Caco-2 (cell line): ENCODE measurements at regions not wholly inside any gene's neighbourhood (a gene's known extent, or its start where the extent isn't known, plus 50 kb on each side); places are given as distances from the start of the nearest gene placed in this dataset.

Experiments used
- BruUV-seq: library from RNA; stranded (reverse); fragments of 400-500 nt; replicated peaks from 2 replicates; lab custom pipeline; 2021; lab: Mats Ljungman, UMichigan
- CTCF ChIA-PET: fragments of 300-600 bp; sonication (Branson Sonifier 250); formaldehyde crosslinking; loops from one replicate; lab custom pipeline; 2022; ENCODE audit warnings: antibody characterized with exemption; lab: Charles Lee
- POLR2A ChIA-PET: fragments of 300-600 bp; sonication (Branson Sonifier 250); formaldehyde crosslinking; loops from one replicate; lab custom pipeline; 2022; ENCODE audit warnings: antibody characterized with exemption; lab: Charles Lee
- DNase-seq, 2 experiments: peaks; one replicate each; pipeline versions ENCODE4 v3.0.0 to v3.0.0-alpha.2; 2020 to 2022
- H3K27me3 ChIP-seq: replicated peaks from 2 replicates; pipeline ENCODE4 v1.6.0; 2011; ENCODE audit warnings: low read length; ENCODE audit not compliant: control insufficient read depth, insufficient read depth
- H3K36me3 ChIP-seq: 2 replicates; pipeline ENCODE4 v1.5.1; 2011; ENCODE audit warnings: low read length; ENCODE audit not compliant: control insufficient read depth, insufficient read depth
- H3K4me1 ChIP-seq: fragments of 250-450 bp; sonication (Bioruptor Pico); 2 replicates; pipeline ENCODE4 v1.5.1; 2020; ENCODE audit warnings: mild to moderate bottlenecking
- H3K4me3 ChIP-seq: 2 replicates; pipeline ENCODE4 v1.5.1; 2011; ENCODE audit warnings: low read depth, mild to moderate bottlenecking, control low read depth, low read length
- H3K9me3 ChIP-seq: fragments of 250-450 bp; sonication (Bioruptor Pico); 2 replicates; pipeline ENCODE4 v1.5.1; 2020; ENCODE audit warnings: mild to moderate bottlenecking, moderate library complexity
- H3K27ac Mint-ChIP-seq: one replicate; pipeline ENCODE4 v1.8.0; 2022; ENCODE audit warnings: mixed read lengths; ENCODE audit not compliant: unreplicated experiment
- H3K27me3 Mint-ChIP-seq: one replicate; pipeline ENCODE4 v1.8.0; 2022; ENCODE audit warnings: mixed read lengths; ENCODE audit not compliant: insufficient read depth, unreplicated experiment
- H3K36me3 Mint-ChIP-seq: one replicate; pipeline ENCODE4 v1.8.0; 2022; ENCODE audit warnings: mild to moderate bottlenecking, mixed read lengths; ENCODE audit not compliant: insufficient read depth, unreplicated experiment
- H3K4me1 Mint-ChIP-seq: one replicate; pipeline ENCODE4 v1.8.0; 2022; ENCODE audit warnings: low read depth, mixed read lengths; ENCODE audit not compliant: unreplicated experiment
- H3K4me3 Mint-ChIP-seq: one replicate; pipeline ENCODE4 v1.8.0; 2022; ENCODE audit warnings: mild to moderate bottlenecking, moderate library complexity, mixed read lengths; ENCODE audit not compliant: unreplicated experiment
- H3K9me3 Mint-ChIP-seq: one replicate; pipeline ENCODE4 v1.8.0; 2022; ENCODE audit warnings: mixed read lengths; ENCODE audit not compliant: unreplicated experiment
- CTCF ChIP-seq, 2 experiments: fragments of 200-600 bp in 1 of 2; IDR thresholded peaks; 1 replicate in 1 of 2; 2 replicates in 1 of 2; pipeline versions ENCODE4 v1.5.1 to v1.8.0; 2011 to 2022; ENCODE audit warnings: antibody characterized with exemption in 1 of 2, control low read depth in 1 of 2, inconsistent platforms in 1 of 2, low read depth in 1 of 2, low read length in 1 of 2, mild to moderate bottlenecking in 1 of 2, moderate library complexity in 1 of 2; ENCODE audit not compliant: insufficient read depth in 1 of 2, severe bottlenecking in 1 of 2, unreplicated experiment in 1 of 2
- intact Hi-C: fragments of 100-400 bp; cut with micrococcal nuclease; formaldehyde crosslinking; loops from one replicate; pipeline ENCODE4 v1.10.0; 2022; ENCODE audit not compliant: unreplicated experiment

- Mint-ChIP-seq H3K4me1 (no peaks in the 10 kb centered on the region), H3K4me3 (no peak overlapping the region), H3K36me3 (no peaks in the 10 kb centered on the region), H3K27ac (no peak overlapping the region), H3K27me3 (no peaks in the 10 kb centered on the region), H3K9me3 (no peaks in the 10 kb centered on the region)
- no peak for DNase-seq
- Histone ChIP-seq H3K4me1 (no peaks in the 10 kb centered on the region), H3K27me3 (no peaks in the 10 kb centered on the region), H3K36me3 (no peaks in the 10 kb centered on the region), H3K4me3 (no peak overlapping the region), H3K9me3 (no peaks in the 10 kb centered on the region)
- POLR2A ChIA-PET: no interaction called here
- intact Hi-C loops: loop anchor here (5.0 to 10.0 kb wide), 2 partner anchors 187 to 745 kb away; no protein-coding TSS in a partner anchor
- CTCF ChIA-PET: no interaction called here
- no TSS peak for BruUV-seq
- TF ChIP-seq CTCF (IDR thresholded peaks at IDR 0.05; ENCODE audit: insufficient read depth in 1 of 2, low read depth in 1 of 2, low read length in 1 of 2, severe bottlenecking in 1 of 2, unreplicated experiment in 1 of 2): no peak
These were observed 382.5 kb downstream of the ANKRD50 start for GRCh38 chr4:124330045-124330444.

- ChIA-PET CTCF (no interaction called here), POLR2A (no interaction called here)
- H3K27ac Mint-ChIP-seq: no peak overlapping the region
- no peaks in the 10 kb centered on the region for H3K9me3 Mint-ChIP-seq
- no peak for TF ChIP-seq CTCF (IDR thresholded peaks at IDR 0.05; ENCODE audit: insufficient read depth in 1 of 2, low read depth in 1 of 2, low read length in 1 of 2, severe bottlenecking in 1 of 2, unreplicated experiment in 1 of 2)
- Histone ChIP-seq H3K27me3 (no peaks in the 10 kb centered on the region), H3K36me3 (no peaks in the 10 kb centered on the region), H3K9me3 (no peaks in the 10 kb centered on the region), H3K4me1 (no peaks in the 10 kb centered on the region), H3K4me3 (no peak overlapping the region)
- DNase-seq: no peak
- H3K4me3 Mint-ChIP-seq: no peak overlapping the region
- BruUV-seq: no TSS peak
- intact Hi-C loops: loop anchor here (5.0 to 10.0 kb wide), 2 partner anchors 186 to 743 kb away; no protein-coding TSS in a partner anchor
- H3K36me3 Mint-ChIP-seq: no peaks in the 10 kb centered on the region
- no peaks in the 10 kb centered on the region for H3K4me1 Mint-ChIP-seq
- no peaks in the 10 kb centered on the region for H3K27me3 Mint-ChIP-seq
These were observed 380.8 kb downstream of the ANKRD50 start for GRCh38 chr4:124331781-124332180.

- TF ChIP-seq CTCF (IDR thresholded peaks at IDR 0.05; ENCODE audit: insufficient read depth in 1 of 2, low read depth in 1 of 2, low read length in 1 of 2, severe bottlenecking in 1 of 2, unreplicated experiment in 1 of 2): no peak
- ChIA-PET POLR2A (no interaction called here), CTCF (interaction anchor here (1.2 kb wide), 1 partner anchor 950 kb away, joined by 4 read pairs; no protein-coding TSS in a partner anchor)
- no peak for DNase-seq
- H3K36me3 Mint-ChIP-seq: no peaks in the 10 kb centered on the region
- no peaks in the 10 kb centered on the region for H3K4me1 ChIP-seq
- H3K4me3 ChIP-seq: no peak overlapping the region
- intact Hi-C loops: loop anchor here (5.0 to 10.0 kb wide), 2 partner anchors 184 to 741 kb away; no protein-coding TSS in a partner anchor
- H3K9me3 Mint-ChIP-seq: no peaks in the 10 kb centered on the region
- BruUV-seq: no TSS peak
- H3K27me3 ChIP-seq: no peaks in the 10 kb centered on the region
- H3K9me3 ChIP-seq: no peaks in the 10 kb centered on the region
- H3K27ac Mint-ChIP-seq: no peak overlapping the region
- no peak overlapping the region for H3K4me3 Mint-ChIP-seq
- H3K4me1 Mint-ChIP-seq: no peaks in the 10 kb centered on the region
- H3K27me3 Mint-ChIP-seq: no peaks in the 10 kb centered on the region
- no peaks in the 10 kb centered on the region for H3K36me3 ChIP-seq
These were observed 379.1 kb downstream of the ANKRD50 start for GRCh38 chr4:124333466-124333865.
